ENCODE measurements at regions not wholly inside any gene's neighbourhood (a gene's known extent, or its start where the extent isn't known, plus 50 kb on each side); places are given as distances from the start of the nearest gene placed in this dataset.

- H3K4me3 ChIP-seq (ENCODE audit: extremely low read depth in 1 of 4, insufficient read depth in 2 of 4, low read depth in 3 of 4, low read length in 4 of 4): no peak overlapping the region
- 93% methylated on average over 36 of the region's 40 CpGs; no CpG with 5 or more reads in 1 of the 2 experiments for WGBS, 2 experiments (ENCODE audit: extremely low coverage in 1 of 2, insufficient coverage in 1 of 2, insufficient read length in 1 of 2, insufficient replicate concordance in 2 of 2, low coverage in 1 of 2, low lambda C conversion rate in 2 of 2, missing lambda C conversion rate in 1 of 2)
- no peak overlapping the region for H3K18ac ChIP-seq (ENCODE audit: extremely low read depth, low read length)
- no peak overlapping the region for H4K5ac ChIP-seq (ENCODE audit: insufficient read length, low read depth, low read length)
- H2AFZ ChIP-seq (ENCODE audit: low read length): no peak overlapping the region
- FAIRE-seq (no peak), DNase-seq (ENCODE audit: low read depth in 1 of 2, low spot score in 2 of 2) (no peak)
- H3K4me1 ChIP-seq (replicated peaks in 1 of 4; ENCODE audit: control insufficient read depth in 3 of 4, insufficient read depth in 4 of 4, low read length in 3 of 4): no peaks in the 10 kb centered on the region; a peak in 1 of 7 replicates
- no peak overlapping the region for H2BK5ac ChIP-seq (ENCODE audit: low read depth, low read length)
- no peak overlapping the region for H3K27ac ChIP-seq (ENCODE audit: low read depth, low read length)
- no peaks in the 10 kb centered on the region for H3K23me2 ChIP-seq (ENCODE audit: low read depth, low read length)
- no peak overlapping the region for H3K23ac ChIP-seq (ENCODE audit: insufficient read length)
- no peak overlapping the region for H3K14ac ChIP-seq (ENCODE audit: insufficient read length)
- H3K9me3 ChIP-seq (ENCODE audit: insufficient read depth in 2 of 2, low read depth in 1 of 2, low read length in 1 of 2): no peaks in the 10 kb centered on the region
- H2BK120ac ChIP-seq (replicated peaks; ENCODE audit: low read depth, low read length): no peak overlapping the region
- no peak overlapping the region for H2BK12ac ChIP-seq (ENCODE audit: low read depth, low read length)
- no peak overlapping the region for H3K4me2 ChIP-seq (ENCODE audit: insufficient read depth in 1 of 2, low read depth in 2 of 2, low read length in 2 of 2)
- no peaks in the 10 kb centered on the region for H3K79me1 ChIP-seq (ENCODE audit: low read depth, low read length)
- H4K20me1 ChIP-seq (replicated peaks in 1 of 2; ENCODE audit: control insufficient read depth in 1 of 2, insufficient read depth in 2 of 2, low read length in 2 of 2): peaks cover 0 to 1% of the 10 kb centered on the region in 2 experiments
- ChIA-PET CTCF (ENCODE audit: partially characterized antibody) (interaction anchor here (0.9 to 3.0 kb wide), 6 partner anchors 12 to 197 kb away, joined by 3 to 9 read pairs (median 3); no protein-coding TSS in a partner anchor), POLR2A (ENCODE audit: partially characterized antibody) (no interaction called here)
- H2BK15ac ChIP-seq (ENCODE audit: low read length): no peak overlapping the region
- no peak overlapping the region for H4K91ac ChIP-seq (replicated peaks; ENCODE audit: insufficient read length, low read length)
- H2BK20ac ChIP-seq (ENCODE audit: low read length): no peak overlapping the region
- H3K79me2 ChIP-seq (ENCODE audit: control insufficient read depth in 1 of 2, insufficient read depth in 2 of 2, low read length in 2 of 2): no peaks in the 10 kb centered on the region; a peak in 1 of 4 replicates
- H3K9ac ChIP-seq (replicated peaks in 1 of 4; ENCODE audit: extremely low read depth in 1 of 4, low read depth in 3 of 4, low read length in 3 of 4): no peak overlapping the region
- no peaks in the 10 kb centered on the region for H3K27me3 ChIP-seq (replicated peaks in 1 of 4; ENCODE audit: control insufficient read depth in 3 of 4, extremely low read depth in 1 of 4, insufficient read depth in 3 of 4, low read length in 3 of 4)
- no peak overlapping the region for H4K8ac ChIP-seq (ENCODE audit: extremely low read depth, insufficient read depth, low read length)
- no peak overlapping the region for H3K56ac ChIP-seq (replicated peaks; ENCODE audit: insufficient read length, low read depth, low read length)
- no peak overlapping the region for H2AK5ac ChIP-seq (ENCODE audit: low read depth, low read length)
- no peaks in the 10 kb centered on the region; a peak in 1 of 8 replicates for H3K36me3 ChIP-seq (ENCODE audit: control insufficient read depth in 2 of 4, insufficient read depth in 4 of 4, low read length in 3 of 4)
- no peak overlapping the region for H3K4ac ChIP-seq (replicated peaks; ENCODE audit: insufficient read length, low read depth, low read length)
- TF ChIP-seq RAD21 (IDR thresholded peaks at IDR 0.05 in 1 of 2, conservative IDR thresholded peaks at IDR 0.05 in 1 of 2; ENCODE audit: low read depth in 2 of 2, low read length in 2 of 2) (no peak), POLR2AphosphoS5 (IDR thresholded peaks at IDR 0.05; ENCODE audit: low read depth, low read length) (no peak), CTCF (IDR thresholded peaks at IDR 0.05; ENCODE audit: control extremely low read depth in 1 of 3, insufficient read depth in 1 of 3, low read depth in 1 of 3, low read length in 3 of 3) (no peak), RFX5 (IDR thresholded peaks at IDR 0.05; ENCODE audit: borderline replicate concordance, low read depth, low read length) (no peak), JUN (IDR thresholded peaks at IDR 0.05; ENCODE audit: low read depth, low read length) (no peak), MAFK (IDR thresholded peaks at IDR 0.05; ENCODE audit: low read depth, low read length) (no peak), CEBPB (IDR thresholded peaks at IDR 0.05; ENCODE audit: low read depth, low read length) (no peak), SP1 (IDR thresholded peaks at IDR 0.05; ENCODE audit: low read depth, low read length) (no peak), JUND (IDR thresholded peaks at IDR 0.05; ENCODE audit: low read length) (no peak), TAF7 (optimal IDR thresholded peaks at IDR 0.05; ENCODE audit: borderline replicate concordance, low read depth, low read length) (no peak)
These were observed 233.0 kb downstream of the ERMARD start for GRCh38 chr6:169984181-169985120.

Measured in H1 (cell line).